HS-27A (cell line): ENCODE measurements at regions not wholly inside any gene's neighbourhood (a gene's known extent, or its start where the extent isn't known, plus 50 kb on each side); places are given as distances from the start of the nearest gene placed in this dataset.
"Not testable (repeated sequence)": the region's sequence is repeated elsewhere in the genome, so short reads cannot be mapped to it uniquely, and the experiment has no call there.

Source experiments
- DNase-seq: peaks from one replicate; pipeline ENCODE4 v3.0.0-alpha.2; 2012; ENCODE audit warnings: low read depth, missing footprints

GRCh38 chr7:131733604-131734003 is 177.2 kb upstream of the PODXL start:
- DNase-seq, result no peak

GRCh38 chr7:131727189-131727588 is 170.8 kb upstream of the PODXL start:
- no peak for DNase-seq

GRCh38 chr7:131726686-131727085 is 170.3 kb upstream of the PODXL start:
- no peak for DNase-seq

GRCh38 chr7:131726031-131726430 is 169.6 kb upstream of the PODXL start:
- no peak for DNase-seq

- no peak for DNase-seq
These were observed 168.4 kb upstream of the PODXL start for GRCh38 chr7:131724776-131725345.

- no peak for DNase-seq
These were observed 167.5 kb upstream of the PODXL start for GRCh38 chr7:131723926-131724325.

GRCh38 chr7:131722371-131722770 is 165.9 kb upstream of the PODXL start:
- DNase-seq, result no peak

GRCh38 chr7:131721660-131722059 is 165.2 kb upstream of the PODXL start:
- no peak for DNase-seq

GRCh38 chr7:131720703-131721102 is 164.3 kb upstream of the PODXL start:
- DNase-seq, result no peak

- no peak for DNase-seq
These were observed 160.8 kb upstream of the PODXL start for GRCh38 chr7:131717181-131717580.

- DNase-seq, result no peak
These were observed 142.9 kb upstream of the PODXL start for GRCh38 chr7:131699323-131699722.

GRCh38 chr7:131692131-131692960 is 135.9 kb upstream of the PODXL start:
- DNase-seq, result no peak

- DNase-seq, result no peak
These were observed 135.2 kb upstream of the PODXL start for GRCh38 chr7:131691454-131692130.

GRCh38 chr7:131690441-131690840 is 134.0 kb upstream of the PODXL start:
- DNase-seq, result no peak

GRCh38 chr7:131689662-131690234 is 133.3 kb upstream of the PODXL start:
- DNase-seq, result no peak

- no peak for DNase-seq
These were observed 132.6 kb upstream of the PODXL start for GRCh38 chr7:131688738-131689661.

GRCh38 chr7:131687296-131687695 is 130.9 kb upstream of the PODXL start:
- no peak for DNase-seq

GRCh38 chr7:131686833-131687232 is 130.4 kb upstream of the PODXL start:
- DNase-seq, result no peak

GRCh38 chr7:131683536-131684125 is 127.2 kb upstream of the PODXL start:
- no peak for DNase-seq

- no peak for DNase-seq
These were observed 125.5 kb upstream of the PODXL start for GRCh38 chr7:131681961-131682360.

- DNase-seq, result not testable (repeated sequence)
These were observed 122.6 kb upstream of the PODXL start for GRCh38 chr7:131679071-131679470.
